ENCODE measurements at regions not wholly inside any gene's neighbourhood (a gene's known extent, or its start where the extent isn't known, plus 50 kb on each side); places are given as distances from the start of the nearest gene placed in this dataset.

- TF ChIP-seq ZNF280D (CRISPR knock-in tag; IDR thresholded peaks at IDR 0.05) (no peak), MED13 (CRISPR knock-in tag; IDR thresholded peaks at IDR 0.05) (no peak), ZNF891 (CRISPR knock-in tag; IDR thresholded peaks at IDR 0.05) (no peak), ZNF549 (CRISPR knock-in tag; IDR thresholded peaks at IDR 0.05) (no peak), ZNF446 (CRISPR knock-in tag; IDR thresholded peaks at IDR 0.05) (no peak), ELF1 (CRISPR knock-in tag; IDR thresholded peaks at IDR 0.05) (peak; percentile 21; the same call in 1 of the 2 replicates), ZNF451 (CRISPR knock-in tag; IDR thresholded peaks at IDR 0.05) (0 out of 2 replicates have a peak, but pooled peaks have one; percentile 55), TFAP4 (IDR thresholded peaks at IDR 0.05; ENCODE audit: borderline replicate concordance, low read depth) (peak; percentile 95), ZNF660 (CRISPR knock-in tag; IDR thresholded peaks at IDR 0.05; ENCODE audit: borderline replicate concordance, low read depth) (no peak), ONECUT2 (CRISPR knock-in tag; IDR thresholded peaks at IDR 0.05) (no peak), ZNF749 (CRISPR knock-in tag; IDR thresholded peaks at IDR 0.05; ENCODE audit: borderline replicate concordance) (no peak), ZSCAN20 (CRISPR knock-in tag; IDR thresholded peaks at IDR 0.05; ENCODE audit: borderline replicate concordance) (no peak), ARID4A (CRISPR knock-in tag; IDR thresholded peaks at IDR 0.05; ENCODE audit: borderline replicate concordance) (no peak), PTBP1 (IDR thresholded peaks at IDR 0.05; ENCODE audit: low read depth, low read length, poor library complexity, severe bottlenecking) (no peak), HNRNPH1 (optimal IDR thresholded peaks at IDR 0.05; ENCODE audit: low read depth, low read length) (no peak), NBN (conservative IDR thresholded peaks at IDR 0.05) (no peak), ZNF12 (CRISPR knock-in tag; IDR thresholded peaks at IDR 0.05) (no peak), HINFP (CRISPR knock-in tag; IDR thresholded peaks at IDR 0.05; ENCODE audit: low read depth) (no peak), STAG1 (CRISPR knock-in tag; IDR thresholded peaks at IDR 0.05) (peak; percentile 97), ZNF598 (CRISPR knock-in tag; IDR thresholded peaks at IDR 0.05; ENCODE audit: borderline replicate concordance) (peak; percentile 79; the same call in 1 of the 2 replicates), ATF7-NPFF (CRISPR knock-in tag; IDR thresholded peaks at IDR 0.05; ENCODE audit: low read depth) (peak; percentile 44; the same call in 1 of the 2 replicates), YEATS2 (CRISPR knock-in tag; IDR thresholded peaks at IDR 0.05; ENCODE audit: borderline replicate concordance) (peak; percentile 50; the same call in 1 of the 2 replicates)
Observed at GRCh38 chr2:57759822-57760300, 286.7 kb upstream of the VRK2 start (continued).
